Germinal center (tissue), 1 donor: ENCODE measurements at regions not wholly inside any gene's neighbourhood (a gene's known extent, or its start where the extent isn't known, plus 50 kb on each side); places are given as distances from the start of the nearest gene placed in this dataset.
"Not testable (repeated sequence)": the region's sequence is repeated elsewhere in the genome, so short reads cannot be mapped to it uniquely, and the experiment has no call there.

Source experiments
- DNase-seq: peaks from one replicate; pipeline ENCODE4 v3.0.0; 2012; ENCODE audit warnings: mixed read lengths, low spot score

GRCh38 chr18:42474577-42474976, 519.5 kb downstream of the PIK3C3 start:
- no peak for DNase-seq

DNA sequence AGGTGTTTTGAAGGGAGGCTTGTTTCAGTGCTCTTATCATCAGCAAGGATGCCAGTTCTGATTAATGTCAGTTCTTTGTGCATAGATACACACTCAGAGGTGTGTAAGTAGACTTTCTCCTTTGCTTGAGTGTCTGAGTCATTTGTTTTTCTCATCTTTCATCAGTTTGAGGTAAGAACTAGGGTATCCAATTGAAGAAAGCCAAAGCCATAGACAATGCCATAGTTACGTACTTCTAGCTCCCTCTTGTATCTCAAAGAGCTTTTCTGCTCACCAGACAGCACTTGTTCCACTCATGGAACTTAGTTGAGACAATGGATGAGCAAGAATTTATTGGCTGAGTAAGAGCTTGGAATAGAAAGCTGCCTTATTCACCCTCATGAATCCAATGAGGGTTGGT, 520.1 kb downstream of the PIK3C3 start:
- no peak for DNase-seq

- DNase-seq: no peak
Observed at GRCh38 chr18:42477267-42477666, 522.2 kb downstream of the PIK3C3 start.

GRCh38 chr18:42480441-42480840, 525.4 kb downstream of the PIK3C3 start:
- DNase-seq: no peak

- DNase-seq: no peak
Observed at GRCh38 chr18:42484648-42485047, 529.6 kb downstream of the PIK3C3 start.

- no peak for DNase-seq
Observed at GRCh38 chr18:42486271-42486670, 531.2 kb downstream of the PIK3C3 start.

DNA sequence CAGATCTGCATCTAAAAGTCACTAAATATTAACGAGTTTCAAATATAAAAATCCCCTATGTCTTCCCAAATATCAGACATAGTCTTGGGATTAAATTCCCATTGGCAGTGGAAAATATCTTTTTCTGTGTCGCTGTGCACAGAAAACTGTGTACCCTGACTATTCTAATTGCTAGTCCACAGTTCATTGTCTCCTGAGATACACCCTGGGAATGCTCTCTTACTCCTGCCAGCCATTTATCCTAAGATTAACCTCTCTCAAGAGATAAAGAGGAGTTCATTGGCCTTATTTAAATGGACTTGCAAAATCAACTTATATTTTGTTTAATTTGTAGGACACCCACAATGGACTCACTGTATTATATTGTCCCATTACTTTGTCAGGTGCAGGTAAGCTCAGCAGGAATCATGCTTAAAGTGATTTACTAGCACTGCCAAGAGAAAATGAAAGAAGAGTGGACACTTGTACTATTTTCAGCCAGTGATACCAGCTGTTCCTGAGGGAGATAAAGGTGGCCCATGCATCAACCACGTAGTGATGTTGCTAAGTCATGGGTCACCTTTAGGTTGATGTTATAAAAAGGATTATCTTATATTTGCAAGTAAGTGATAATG, 553.8 kb downstream of the PIK3C3 start:
- DNase-seq: no peak

DNA sequence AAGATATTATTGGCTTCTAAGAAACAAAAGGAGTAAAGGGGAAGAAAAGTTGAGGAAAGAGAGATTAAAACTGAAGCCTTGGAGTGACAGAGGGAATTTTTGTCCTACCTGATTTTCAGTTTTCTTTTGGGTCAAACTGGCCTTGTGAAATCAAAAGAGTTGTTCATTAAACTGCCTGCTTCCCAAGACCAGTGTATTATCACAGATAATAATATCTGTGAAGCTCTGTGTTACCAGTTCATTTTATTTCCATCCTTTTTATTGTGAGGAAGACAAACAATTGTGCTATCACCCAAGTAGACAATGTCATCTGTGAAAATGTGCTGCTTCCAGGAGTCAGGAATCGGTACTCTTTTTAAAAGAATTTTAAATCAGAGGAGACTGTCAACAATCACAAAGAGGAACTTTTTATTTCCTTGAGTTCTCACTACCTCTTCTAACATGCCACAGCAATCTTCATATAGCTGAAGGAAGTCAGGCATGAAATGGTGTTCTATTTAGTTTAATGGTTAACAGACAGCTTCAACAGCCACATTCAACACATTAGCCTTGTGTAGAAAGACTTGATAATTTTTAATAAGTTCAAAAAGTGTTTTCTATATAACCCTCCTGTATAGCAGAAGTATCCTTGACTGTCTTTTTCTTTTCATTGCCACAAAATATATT, 554.8 kb downstream of the PIK3C3 start:
- no peak for DNase-seq

- DNase-seq: no peak
Observed at GRCh38 chr18:42510540-42510939, 555.5 kb downstream of the PIK3C3 start.

DNA sequence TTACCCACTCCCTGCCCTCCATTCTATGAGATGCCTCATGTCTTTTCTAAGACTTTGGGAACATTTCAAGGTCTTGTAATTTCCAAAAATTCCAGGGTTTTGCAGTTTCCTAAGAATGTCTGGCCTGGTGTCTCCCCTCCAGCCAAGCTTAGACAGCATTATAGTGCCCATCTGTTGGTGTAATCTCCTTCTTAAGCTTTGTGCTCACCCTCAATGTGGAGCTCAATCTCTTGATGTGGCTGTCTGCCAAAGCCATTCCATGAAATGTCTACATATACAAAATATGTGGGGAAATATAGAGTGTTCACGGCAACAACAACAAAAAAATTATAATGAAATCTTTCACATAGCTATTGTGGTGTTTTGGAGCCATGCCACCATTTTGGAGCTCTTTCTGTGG, 558.4 kb downstream of the PIK3C3 start:
- DNase-seq: no peak

GRCh38 chr18:42514512-42514911, 559.5 kb downstream of the PIK3C3 start:
- DNase-seq: no peak

GRCh38 chr18:42517896-42518295, 562.9 kb downstream of the PIK3C3 start:
- DNase-seq: no peak

DNA sequence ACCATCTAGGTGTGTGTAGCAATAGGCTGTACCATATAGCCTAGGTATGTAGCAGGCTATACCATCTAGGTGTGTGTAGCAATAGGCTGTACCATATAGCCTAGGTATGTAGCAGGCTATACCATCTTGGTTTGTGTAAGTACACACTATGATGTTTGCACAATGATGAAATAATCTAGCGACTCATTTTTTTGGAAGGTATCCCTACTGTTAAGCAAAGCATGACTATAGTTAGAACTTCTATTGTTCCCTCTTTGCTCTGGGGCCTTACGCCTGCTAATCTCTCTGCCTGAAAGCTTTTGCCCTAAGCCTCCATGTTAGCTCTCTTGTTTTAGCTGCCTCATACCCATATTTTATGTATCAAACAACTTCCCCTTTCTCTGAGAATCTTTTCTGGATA, 563.3 kb downstream of the PIK3C3 start:
- not testable (repeated sequence) for DNase-seq

DNA sequence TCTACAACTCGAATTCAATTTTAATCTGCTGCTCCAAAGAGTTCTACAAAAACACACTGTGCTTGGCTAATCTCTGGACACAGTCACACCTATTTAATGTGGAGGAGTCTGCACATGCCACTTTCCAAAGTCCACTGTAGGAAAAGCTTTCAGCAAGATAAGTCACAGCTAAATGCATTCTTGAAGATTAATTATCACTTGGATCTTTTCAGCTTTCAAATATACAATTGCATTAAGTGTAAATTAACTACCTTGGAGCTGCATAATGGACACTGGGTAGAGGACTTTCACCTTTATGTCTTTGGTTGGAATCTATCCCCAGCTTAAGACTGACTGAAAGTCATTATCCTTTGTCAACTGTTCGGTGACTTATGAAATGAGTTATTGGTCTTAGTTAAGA, 565.1 kb downstream of the PIK3C3 start:
- DNase-seq: no peak

GRCh38 chr18:42525905-42526304, 570.9 kb downstream of the PIK3C3 start:
- no peak for DNase-seq

DNA sequence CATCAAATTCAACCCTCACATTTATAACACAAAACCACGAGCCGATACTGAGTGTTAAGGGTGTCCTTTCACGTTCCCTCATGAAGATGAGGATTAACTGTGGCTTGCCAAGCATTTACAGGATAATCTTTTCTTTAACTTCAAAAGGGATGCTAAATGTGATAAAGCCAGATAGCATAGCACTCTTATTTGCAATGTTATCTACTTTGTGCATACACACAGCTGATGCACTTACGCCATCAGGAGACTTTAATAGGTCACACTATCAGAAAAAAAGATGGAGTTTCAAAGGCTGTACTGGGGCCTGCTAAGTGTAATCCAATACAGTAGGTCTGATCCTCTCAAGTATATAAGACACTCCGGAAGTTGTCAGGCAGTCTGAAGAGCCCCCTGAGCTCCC, 572.7 kb downstream of the PIK3C3 start:
- no peak for DNase-seq

GRCh38 chr18:42530276-42530675, 575.2 kb downstream of the PIK3C3 start:
- no peak for DNase-seq

DNA sequence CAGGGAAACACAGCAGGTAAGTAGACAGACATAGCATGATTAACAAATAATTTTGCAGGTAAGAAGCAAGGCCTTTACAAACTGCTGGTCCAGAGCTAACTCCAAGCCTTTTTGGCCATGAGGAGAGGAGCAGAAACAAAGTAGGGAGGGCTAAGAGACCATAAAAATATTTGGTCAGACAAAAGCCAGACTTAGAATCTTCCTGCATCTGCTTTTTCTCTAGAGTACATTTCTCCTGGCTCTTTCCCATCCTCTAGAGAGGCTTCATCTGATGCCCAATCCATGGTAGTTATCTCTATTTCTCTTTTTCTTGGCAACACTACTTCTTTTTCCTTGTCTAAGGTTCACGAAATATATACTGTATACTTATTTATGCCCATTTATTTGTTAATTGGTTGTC, 577.1 kb downstream of the PIK3C3 start:
- DNase-seq: no peak

DNA sequence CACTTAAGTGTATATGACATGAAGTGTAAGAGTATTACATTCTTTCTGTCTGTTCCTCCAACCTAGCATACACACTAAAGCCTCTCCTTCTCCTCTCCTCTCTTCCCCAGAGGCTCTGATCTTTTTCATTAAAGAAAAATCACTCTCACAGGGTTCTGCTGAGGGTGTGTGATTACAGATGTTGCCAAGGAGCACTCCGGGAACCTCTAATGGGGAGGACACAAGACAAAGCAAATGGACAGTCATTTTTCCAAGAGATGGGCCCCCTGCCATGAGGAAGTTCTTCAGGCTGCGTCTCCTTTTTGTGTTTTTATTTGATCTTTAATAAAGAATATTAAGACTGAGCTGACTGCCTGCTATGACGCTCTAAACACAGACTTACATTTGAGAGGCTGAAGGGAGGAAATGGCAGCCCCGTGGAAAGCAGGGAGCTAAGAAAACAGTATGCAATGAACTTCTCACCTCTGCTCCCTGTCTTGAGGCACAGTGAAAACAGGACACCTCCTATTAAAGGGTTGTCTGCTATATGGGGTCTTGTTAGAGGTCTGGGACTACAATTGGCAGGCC, 578.1 kb downstream of the PIK3C3 start:
- DNase-seq: no peak

- no peak for DNase-seq
Observed at GRCh38 chr18:42533616-42534015, 578.6 kb downstream of the PIK3C3 start.

DNA sequence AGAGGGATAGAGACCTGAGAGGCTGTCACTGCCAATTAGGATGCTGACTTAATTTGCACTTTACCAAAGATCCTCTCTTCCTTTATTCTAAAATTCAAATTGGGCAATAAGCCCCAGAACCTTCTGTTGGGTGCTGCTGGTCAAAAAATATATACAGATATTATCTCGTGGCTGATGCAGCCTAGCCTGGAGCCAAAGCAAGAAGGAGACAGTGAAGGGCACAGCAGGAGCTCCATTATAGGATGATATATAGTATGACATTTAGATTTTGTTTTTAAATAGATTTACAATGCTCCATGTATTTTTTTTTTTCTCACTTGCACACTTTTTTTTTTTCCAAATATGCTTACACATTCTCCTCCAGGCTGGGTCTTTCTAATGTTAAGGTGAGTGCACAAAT, 579.3 kb downstream of the PIK3C3 start:
- no peak for DNase-seq

- DNase-seq: no peak
Observed at GRCh38 chr18:42536442-42536841, 579.0 kb downstream of the RIT2 start.

DNA sequence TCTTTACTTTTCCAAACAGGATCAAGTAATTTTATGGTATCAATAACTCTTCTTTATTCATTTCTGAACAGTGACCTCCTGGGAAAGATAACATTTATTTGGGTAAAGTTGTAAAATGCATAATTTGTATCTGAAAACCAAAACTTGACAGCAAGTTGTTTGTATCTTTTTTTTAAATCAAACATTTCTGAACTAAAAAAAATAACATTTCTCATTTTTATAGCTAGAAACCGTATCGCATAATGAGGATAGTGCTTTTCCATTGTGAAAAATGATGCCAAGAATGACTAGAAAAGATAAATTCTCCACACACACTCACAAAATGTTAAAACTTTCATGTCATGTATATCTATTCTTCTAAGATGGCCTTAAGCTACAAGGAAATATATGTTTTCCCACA, 578.2 kb downstream of the RIT2 start:
- no peak for DNase-seq

- DNase-seq: no peak
Observed at GRCh38 chr18:42544901-42545300, 570.6 kb downstream of the RIT2 start.
